ENCODE measurements at regions not wholly inside any gene's neighbourhood (a gene's known extent, or its start where the extent isn't known, plus 50 kb on each side); places are given as distances from the start of the nearest gene placed in this dataset.

GRCh38 chr9:108673386-108673785 lies 182.4 kb downstream of the ACTL7B start:
- Histone ChIP-seq H3K36me3 (ENCODE audit: control insufficient read depth in 4 of 4, insufficient read depth in 3 of 4, low read depth in 1 of 4, low read length in 3 of 4) (no peaks in the 10 kb centered on the region), H3K9me3 (ENCODE audit: control insufficient read depth in 4 of 4, low read length in 3 of 4) (no peaks in the 10 kb centered on the region), H3K27ac (ENCODE audit: low read depth in 1 of 2, low read length in 2 of 2) (no peak overlapping the region), H3K27me3 (ENCODE audit: control insufficient read depth in 4 of 4, insufficient read depth in 4 of 4, low read length in 3 of 4) (no peaks in the 10 kb centered on the region), H3K4me1 (ENCODE audit: control insufficient read depth in 4 of 4, insufficient read depth in 4 of 4, low read length in 3 of 4) (no peaks in the 10 kb centered on the region), H3K4me3 (ENCODE audit: low read depth in 1 of 3, low read length in 3 of 3) (no peak overlapping the region), H3K9ac (ENCODE audit: low read depth in 1 of 2, low read length in 2 of 2) (no peak overlapping the region)
- no peak for TF ChIP-seq RAD21 (IDR thresholded peaks at IDR 0.05)
- DNase-seq (ENCODE audit: low spot score), result no peak
- WGBS, result 90% methylated on average over 7 of the region's 7 CpGs

- no peak for DNase-seq (ENCODE audit: low spot score)
Measured at GRCh38 chr9:108672475-108673190, 183.2 kb downstream of the ACTL7B start.

GRCh38 chr9:108671794-108672193 lies 184.0 kb downstream of the ACTL7B start:
- Histone ChIP-seq H3K4me1 (ENCODE audit: control insufficient read depth in 4 of 4, insufficient read depth in 4 of 4, low read length in 3 of 4) (no peaks in the 10 kb centered on the region), H3K27ac (ENCODE audit: low read depth in 1 of 2, low read length in 2 of 2) (no peak overlapping the region), H3K27me3 (ENCODE audit: control insufficient read depth in 4 of 4, insufficient read depth in 4 of 4, low read length in 3 of 4) (no peaks in the 10 kb centered on the region), H3K36me3 (ENCODE audit: control insufficient read depth in 4 of 4, insufficient read depth in 3 of 4, low read depth in 1 of 4, low read length in 3 of 4) (no peaks in the 10 kb centered on the region), H3K9me3 (ENCODE audit: control insufficient read depth in 4 of 4, low read length in 3 of 4) (no peaks in the 10 kb centered on the region), H3K9ac (ENCODE audit: low read depth in 1 of 2, low read length in 2 of 2) (no peak overlapping the region), H3K4me3 (ENCODE audit: low read depth in 1 of 3, low read length in 3 of 3) (no peak overlapping the region)
- TF ChIP-seq ZBTB33 (IDR thresholded peaks at IDR 0.05) (no peak), FOXA1 (IDR thresholded peaks at IDR 0.05) (no peak), RAD21 (IDR thresholded peaks at IDR 0.05) (no peak), ATF3 (IDR thresholded peaks at IDR 0.05) (no peak), EGR1 (IDR thresholded peaks at IDR 0.05; ENCODE audit: low read depth in 2 of 2) (no peak), HNF4G (IDR thresholded peaks at IDR 0.05) (no peak), RXRA (IDR thresholded peaks at IDR 0.05) (no peak)
- no peak for DNase-seq (ENCODE audit: low spot score)
- WGBS, result 87% methylated on average over 4 of the region's 4 CpGs

More at GRCh38 chr9:108672475-108673190, 183.2 kb downstream of the ACTL7B start:
- no peaks in the 10 kb centered on the region for H3K27me3 ChIP-seq (ENCODE audit: control insufficient read depth in 4 of 4, insufficient read depth in 4 of 4, low read length in 3 of 4)
- 82% methylated on average over 7 of the region's 7 CpGs for WGBS
- H3K27ac ChIP-seq (ENCODE audit: low read depth in 1 of 2, low read length in 2 of 2), result no peak overlapping the region
- H3K9ac ChIP-seq (ENCODE audit: low read depth in 1 of 2, low read length in 2 of 2), result no peak overlapping the region
- H3K36me3 ChIP-seq (ENCODE audit: control insufficient read depth in 4 of 4, insufficient read depth in 3 of 4, low read depth in 1 of 4, low read length in 3 of 4), result no peaks in the 10 kb centered on the region
- TF ChIP-seq HNF4A (conservative IDR thresholded peaks at IDR 0.05), result no peak
- TF ChIP-seq REST (IDR thresholded peaks at IDR 0.05), result no peak
- no peak for TF ChIP-seq NR2F2 (IDR thresholded peaks at IDR 0.05)
- no peak for TF ChIP-seq YY1 (IDR thresholded peaks at IDR 0.05)
- no peaks in the 10 kb centered on the region for H3K4me1 ChIP-seq (ENCODE audit: control insufficient read depth in 4 of 4, insufficient read depth in 4 of 4, low read length in 3 of 4)
- no peaks in the 10 kb centered on the region for H3K9me3 ChIP-seq (ENCODE audit: control insufficient read depth in 4 of 4, low read length in 3 of 4)
- H3K4me3 ChIP-seq (ENCODE audit: low read depth in 1 of 3, low read length in 3 of 3), result no peak overlapping the region
